ENCODE measurements at regions not wholly inside any gene's neighbourhood (a gene's known extent, or its start where the extent isn't known, plus 50 kb on each side); places are given as distances from the start of the nearest gene placed in this dataset.
"Not testable (repeated sequence)": the region's sequence is repeated elsewhere in the genome, so short reads cannot be mapped to it uniquely, and the experiment has no call there.

- Mint-ChIP-seq H3K27ac (no peak overlapping the region), H3K36me3 (no peaks in the 10 kb centered on the region), H3K4me1 (ENCODE audit: low read depth) (no peaks in the 10 kb centered on the region), H3K9me3 (ENCODE audit: low read depth) (no peaks in the 10 kb centered on the region), H3K27me3 (peaks cover 6% of the 10 kb centered on the region), H3K4me3 (no peak overlapping the region)
Measured at GRCh38 chr5:52580921-52581320, 206.8 kb upstream of the ITGA1 start.

GRCh38 chr5:52582313-52582712 is 205.4 kb upstream of the ITGA1 start:
- no peaks in the 10 kb centered on the region for H3K4me1 Mint-ChIP-seq (ENCODE audit: low read depth)
- no peak overlapping the region for H3K4me3 Mint-ChIP-seq
- no peaks in the 10 kb centered on the region for H3K9me3 Mint-ChIP-seq (ENCODE audit: low read depth)
- no peak overlapping the region for H3K27ac Mint-ChIP-seq
- peaks cover 6% of the 10 kb centered on the region for H3K27me3 Mint-ChIP-seq
- no peaks in the 10 kb centered on the region for H3K36me3 Mint-ChIP-seq

- Mint-ChIP-seq H3K4me1 (ENCODE audit: low read depth) (no peaks in the 10 kb centered on the region), H3K27ac (no peak overlapping the region), H3K36me3 (no peaks in the 10 kb centered on the region), H3K9me3 (ENCODE audit: low read depth) (no peaks in the 10 kb centered on the region), H3K27me3 (no peaks in the 10 kb centered on the region), H3K4me3 (no peak overlapping the region)
Measured at GRCh38 chr5:52587131-52587530, 200.6 kb upstream of the ITGA1 start.

- no peaks in the 10 kb centered on the region for H3K36me3 Mint-ChIP-seq
- H3K27me3 Mint-ChIP-seq, result peaks cover 1% of the 10 kb centered on the region
- no peak overlapping the region for H3K27ac Mint-ChIP-seq
- H3K9me3 Mint-ChIP-seq (ENCODE audit: low read depth), result no peaks in the 10 kb centered on the region
- H3K4me3 Mint-ChIP-seq, result no peak overlapping the region
- no peaks in the 10 kb centered on the region for H3K4me1 Mint-ChIP-seq (ENCODE audit: low read depth)
Measured at GRCh38 chr5:52597625-52598024, 190.1 kb upstream of the ITGA1 start.

- no peaks in the 10 kb centered on the region for H3K36me3 Mint-ChIP-seq
- H3K27ac Mint-ChIP-seq, result no peak overlapping the region
- no peak overlapping the region for H3K4me3 Mint-ChIP-seq
- H3K27me3 Mint-ChIP-seq, result peaks cover 1% of the 10 kb centered on the region
- no peaks in the 10 kb centered on the region for H3K4me1 Mint-ChIP-seq (ENCODE audit: low read depth)
- H3K9me3 Mint-ChIP-seq (ENCODE audit: low read depth), result no peaks in the 10 kb centered on the region
Measured at GRCh38 chr5:52598968-52599367, 188.7 kb upstream of the ITGA1 start.

- Mint-ChIP-seq H3K27ac (no peak overlapping the region), H3K4me1 (ENCODE audit: low read depth) (no peaks in the 10 kb centered on the region), H3K36me3 (no peaks in the 10 kb centered on the region), H3K27me3 (peaks cover 4% of the 10 kb centered on the region), H3K9me3 (ENCODE audit: low read depth) (no peaks in the 10 kb centered on the region), H3K4me3 (no peak overlapping the region)
Measured at GRCh38 chr5:52603778-52604554, 183.8 kb upstream of the ITGA1 start.

GRCh38 chr5:52605317-52606313 is 182.1 kb upstream of the ITGA1 start:
- Mint-ChIP-seq H3K27me3 (peaks cover 4% of the 10 kb centered on the region), H3K36me3 (no peaks in the 10 kb centered on the region), H3K4me1 (ENCODE audit: low read depth) (no peaks in the 10 kb centered on the region), H3K4me3 (no peak overlapping the region), H3K9me3 (ENCODE audit: low read depth) (no peaks in the 10 kb centered on the region), H3K27ac (no peak overlapping the region)

- Mint-ChIP-seq H3K4me1 (ENCODE audit: low read depth) (no peaks in the 10 kb centered on the region), H3K27ac (no peak overlapping the region), H3K4me3 (no peak overlapping the region)
Measured at GRCh38 chr5:52607227-52607824, 180.4 kb upstream of the ITGA1 start.

GRCh38 chr5:52620315-52620714 is 167.4 kb upstream of the ITGA1 start:
- no peak overlapping the region for H3K27ac Mint-ChIP-seq
- peaks cover 5% of the 10 kb centered on the region for H3K27me3 Mint-ChIP-seq
- H3K36me3 Mint-ChIP-seq, result no peaks in the 10 kb centered on the region
- H3K4me3 Mint-ChIP-seq, result no peak overlapping the region
- no peaks in the 10 kb centered on the region for H3K9me3 Mint-ChIP-seq (ENCODE audit: low read depth)
- no peaks in the 10 kb centered on the region for H3K4me1 Mint-ChIP-seq (ENCODE audit: low read depth)

More at GRCh38 chr5:52607227-52607824, 180.4 kb upstream of the ITGA1 start:
- Mint-ChIP-seq H3K36me3 (peaks cover 3% of the 10 kb centered on the region), H3K27me3 (peaks cover 7% of the 10 kb centered on the region), H3K9me3 (ENCODE audit: low read depth) (no peaks in the 10 kb centered on the region)

GRCh38 chr5:52623291-52623690 is 164.4 kb upstream of the ITGA1 start:
- H3K4me3 Mint-ChIP-seq, result no peak overlapping the region
- H3K36me3 Mint-ChIP-seq, result no peaks in the 10 kb centered on the region
- no peaks in the 10 kb centered on the region for H3K9me3 Mint-ChIP-seq (ENCODE audit: low read depth)
- peaks cover 12% of the 10 kb centered on the region for H3K27me3 Mint-ChIP-seq
- no peaks in the 10 kb centered on the region for H3K4me1 Mint-ChIP-seq (ENCODE audit: low read depth)
- H3K27ac Mint-ChIP-seq, result no peak overlapping the region

- no peak overlapping the region for H3K4me3 Mint-ChIP-seq
- no peaks in the 10 kb centered on the region for H3K4me1 Mint-ChIP-seq (ENCODE audit: low read depth)
- H3K36me3 Mint-ChIP-seq, result no peaks in the 10 kb centered on the region
- H3K9me3 Mint-ChIP-seq (ENCODE audit: low read depth), result no peaks in the 10 kb centered on the region
- H3K27ac Mint-ChIP-seq, result no peak overlapping the region
- H3K27me3 Mint-ChIP-seq, result peaks cover 15% of the 10 kb centered on the region
Measured at GRCh38 chr5:52624291-52624690, 163.4 kb upstream of the ITGA1 start.

GRCh38 chr5:52626312-52626711 is 161.4 kb upstream of the ITGA1 start:
- Mint-ChIP-seq H3K27me3 (peaks cover 15% of the 10 kb centered on the region), H3K27ac (no peak overlapping the region)

GRCh38 chr5:52627740-52628139 is 160.0 kb upstream of the ITGA1 start:
- no peaks in the 10 kb centered on the region for H3K36me3 Mint-ChIP-seq
- H3K9me3 Mint-ChIP-seq (ENCODE audit: low read depth), result no peaks in the 10 kb centered on the region
- no peak overlapping the region for H3K27ac Mint-ChIP-seq
- H3K27me3 Mint-ChIP-seq, result peaks cover 18% of the 10 kb centered on the region
- no peak overlapping the region for H3K4me3 Mint-ChIP-seq
- H3K4me1 Mint-ChIP-seq (ENCODE audit: low read depth), result no peaks in the 10 kb centered on the region

More at GRCh38 chr5:52626312-52626711, 161.4 kb upstream of the ITGA1 start:
- no peaks in the 10 kb centered on the region for H3K9me3 Mint-ChIP-seq (ENCODE audit: low read depth)
- no peak overlapping the region for H3K4me3 Mint-ChIP-seq
- H3K36me3 Mint-ChIP-seq, result no peaks in the 10 kb centered on the region
- H3K4me1 Mint-ChIP-seq (ENCODE audit: low read depth), result no peaks in the 10 kb centered on the region

GRCh38 chr5:52632281-52632680 is 155.4 kb upstream of the ITGA1 start:
- Mint-ChIP-seq H3K27me3 (peaks cover 20% of the 10 kb centered on the region), H3K4me3 (no peak overlapping the region), H3K27ac (no peak overlapping the region), H3K4me1 (ENCODE audit: low read depth) (no peaks in the 10 kb centered on the region), H3K36me3 (no peaks in the 10 kb centered on the region), H3K9me3 (ENCODE audit: low read depth) (no peaks in the 10 kb centered on the region)

GRCh38 chr5:52634171-52634570 is 153.5 kb upstream of the ITGA1 start:
- not testable (repeated sequence) for H3K9me3 Mint-ChIP-seq (ENCODE audit: low read depth); H3K36me3 Mint-ChIP-seq; H3K27me3 Mint-ChIP-seq; H3K4me3 Mint-ChIP-seq; H3K4me1 Mint-ChIP-seq (ENCODE audit: low read depth); H3K27ac Mint-ChIP-seq

Data from activated naive CD8-positive, alpha-beta T cell (primary cell).